Kidney capillary endothelial cell (primary cell): ENCODE measurements at regions not wholly inside any gene's neighbourhood (a gene's known extent, or its start where the extent isn't known, plus 50 kb on each side); places are given as distances from the start of the nearest gene placed in this dataset.

Source experiments
- DNase-seq: peaks from one replicate; pipeline ENCODE4 v3.0.0-alpha.2; 2018; ENCODE audit warnings: low spot score

GRCh38 chr14:71202881-71203280 is 295.6 kb downstream of the PCNX1 start:
- no peak for DNase-seq

DNA sequence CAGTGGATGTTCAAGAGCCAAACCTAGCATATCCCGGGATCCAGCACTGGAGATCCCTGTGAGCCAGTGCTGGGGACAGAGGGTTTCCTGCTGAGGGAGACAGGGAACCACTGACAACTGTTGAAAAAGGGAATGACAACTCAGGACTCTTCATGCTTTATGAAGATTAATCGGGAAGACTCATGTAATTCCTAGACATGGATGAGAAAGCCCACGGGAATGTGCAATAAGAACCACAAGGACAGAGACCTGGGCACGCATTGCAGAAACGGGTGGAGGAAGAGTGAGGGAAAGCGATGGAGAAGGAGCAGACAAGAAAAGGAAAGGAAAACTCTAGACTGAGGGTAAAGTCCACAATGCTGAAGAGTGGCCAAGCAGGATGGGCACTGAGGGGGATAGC is 296.0 kb downstream of the PCNX1 start:
- no peak for DNase-seq

DNA sequence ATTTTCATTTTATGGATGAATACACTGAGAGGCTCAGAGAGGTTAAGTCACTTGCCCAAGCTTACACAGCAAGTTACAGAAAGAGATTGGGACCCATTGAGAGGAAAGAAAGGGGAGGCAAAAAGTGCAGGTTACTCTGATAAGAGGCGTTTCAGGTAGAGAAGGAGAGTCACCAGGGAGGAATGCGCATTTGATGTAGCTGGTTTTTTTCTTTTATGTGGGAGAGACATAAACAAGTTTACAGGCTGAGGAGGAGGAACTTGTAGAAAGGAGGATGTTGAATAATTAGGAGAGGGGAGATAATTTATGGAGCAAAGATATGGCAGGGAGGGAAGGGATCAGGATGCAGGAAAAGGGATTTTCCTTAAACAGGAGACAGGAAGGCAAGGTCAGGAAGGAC is 297.0 kb downstream of the PCNX1 start:
- no peak for DNase-seq

DNA sequence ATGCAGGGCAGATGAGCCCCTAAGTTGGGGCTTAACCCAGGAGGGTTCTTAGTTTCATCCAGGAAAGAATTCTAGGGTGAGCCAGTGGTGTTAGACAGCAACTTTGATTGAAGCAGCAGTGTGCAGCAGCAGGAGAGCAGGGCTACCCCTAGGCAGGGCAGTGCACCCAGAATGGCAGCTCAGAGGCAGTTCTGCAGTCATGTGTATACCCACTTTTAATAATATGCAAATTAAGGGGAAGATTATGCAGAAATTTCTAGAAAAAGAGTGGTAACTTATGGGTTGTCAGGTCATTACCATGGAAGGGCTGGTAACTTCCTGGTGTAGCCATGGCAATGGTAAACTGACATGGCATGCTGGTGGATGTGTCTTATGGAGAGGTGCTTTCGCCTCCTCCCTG is 297.5 kb downstream of the PCNX1 start:
- DNase-seq = no peak

- DNase-seq = no peak
Observed at GRCh38 chr14:71206123-71206522, 298.9 kb downstream of the PCNX1 start.

GRCh38 chr14:71206766-71207371 is 299.6 kb downstream of the PCNX1 start:
- DNase-seq = peak; percentile 35

DNA sequence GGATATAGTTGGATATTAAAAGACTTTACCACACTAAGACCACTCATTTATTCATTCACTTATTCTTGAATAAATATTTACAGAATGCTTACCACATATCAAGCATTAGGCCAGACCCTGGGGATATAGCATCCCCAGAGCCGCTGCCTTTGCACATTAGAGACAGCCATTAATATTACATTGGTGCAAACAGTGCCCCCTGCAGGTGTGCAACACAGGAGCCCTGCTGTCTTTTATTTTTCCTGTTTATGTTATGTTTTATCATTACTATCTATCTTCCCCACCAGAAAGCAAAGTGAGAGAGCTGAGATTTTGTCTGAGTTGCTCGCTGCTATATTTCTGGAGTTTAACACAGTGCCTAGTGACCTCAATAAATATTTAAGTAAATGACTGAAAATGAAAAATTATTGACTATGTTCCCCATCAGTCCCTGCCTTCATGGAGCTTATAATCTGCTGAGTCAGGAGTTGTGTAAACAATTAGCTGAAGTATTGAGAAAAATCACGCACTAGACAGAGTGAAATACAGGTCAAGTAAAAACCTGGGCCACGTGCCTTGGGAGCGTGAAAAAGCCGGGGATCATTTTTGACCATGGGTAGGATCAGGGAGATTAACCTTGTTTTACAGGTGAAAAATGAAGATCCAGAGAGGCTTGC is 301.6 kb downstream of the PCNX1 start:
- DNase-seq = no peak

DNA sequence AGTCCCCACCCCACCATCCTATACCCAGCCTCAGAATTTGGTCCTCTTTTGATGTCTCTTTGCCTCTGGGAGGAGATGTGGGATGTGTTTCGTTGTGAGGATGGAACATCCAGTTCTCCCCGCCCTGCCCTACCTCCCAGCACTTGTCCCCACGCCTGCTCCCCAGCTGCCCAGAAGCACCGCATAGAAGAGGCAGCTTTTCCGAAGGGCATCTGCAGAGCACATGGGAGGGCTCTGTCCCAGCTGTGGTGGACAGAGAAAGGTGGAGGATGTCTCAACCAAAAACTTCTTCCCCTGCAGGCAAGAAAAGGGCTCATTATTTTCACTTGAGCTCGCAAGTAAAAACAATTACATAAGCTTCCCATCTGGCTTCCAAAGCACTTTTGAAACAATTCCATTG is 302.6 kb downstream of the PCNX1 start:
- no peak for DNase-seq

DNA sequence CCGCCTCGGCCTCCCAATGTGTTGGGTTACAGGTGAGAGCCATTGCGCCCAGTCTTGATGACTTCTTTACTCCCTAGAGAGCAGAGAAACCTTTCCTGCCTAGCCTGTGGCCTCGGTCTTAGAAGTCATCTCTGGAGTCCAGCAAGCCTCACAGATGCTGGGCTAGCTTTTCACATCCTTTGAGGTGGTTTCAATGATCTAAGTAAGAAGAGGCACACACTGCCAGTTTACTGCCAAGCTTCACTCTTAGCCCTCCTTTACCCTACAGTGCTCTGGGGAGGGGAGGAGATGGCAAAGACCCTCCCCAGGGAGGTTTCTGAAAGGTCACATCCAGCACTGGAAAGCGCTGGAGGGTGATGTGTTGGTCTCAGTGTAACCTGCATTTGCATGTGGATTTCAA is 304.8 kb downstream of the PCNX1 start:
- DNase-seq = no peak

- DNase-seq = no peak
Observed at GRCh38 chr14:71212683-71213107, 305.4 kb downstream of the PCNX1 start.

DNA sequence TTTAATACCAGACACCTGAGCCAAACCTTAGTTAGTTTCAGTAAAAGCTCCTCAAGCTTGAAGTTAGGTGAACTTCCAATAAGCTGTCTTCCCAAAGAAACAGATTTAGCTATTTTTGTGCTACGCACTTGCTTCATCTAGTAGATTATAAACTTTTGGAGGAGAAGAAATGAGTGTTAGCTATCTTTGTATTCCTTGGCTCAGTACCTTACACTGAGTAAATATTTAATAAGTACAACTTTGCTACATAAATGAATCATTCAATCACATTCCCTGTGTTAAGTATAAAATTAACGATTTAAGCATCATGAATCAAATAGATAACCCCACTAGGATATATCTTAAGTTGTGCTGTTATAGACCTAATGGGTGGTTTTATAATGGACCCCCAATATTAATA is 307.0 kb downstream of the PCNX1 start:
- no peak for DNase-seq

- no peak for DNase-seq
Observed at GRCh38 chr14:71220462-71220861, 313.2 kb downstream of the PCNX1 start.

GRCh38 chr14:71221119-71221518 is 313.9 kb downstream of the PCNX1 start:
- DNase-seq = no peak

- no peak for DNase-seq
Observed at GRCh38 chr14:71225113-71225512, 317.9 kb downstream of the PCNX1 start.

GRCh38 chr14:71228711-71229110 is 321.5 kb downstream of the PCNX1 start:
- DNase-seq = no peak

GRCh38 chr14:71229875-71230274 is 322.6 kb downstream of the PCNX1 start:
- no peak for DNase-seq

DNA sequence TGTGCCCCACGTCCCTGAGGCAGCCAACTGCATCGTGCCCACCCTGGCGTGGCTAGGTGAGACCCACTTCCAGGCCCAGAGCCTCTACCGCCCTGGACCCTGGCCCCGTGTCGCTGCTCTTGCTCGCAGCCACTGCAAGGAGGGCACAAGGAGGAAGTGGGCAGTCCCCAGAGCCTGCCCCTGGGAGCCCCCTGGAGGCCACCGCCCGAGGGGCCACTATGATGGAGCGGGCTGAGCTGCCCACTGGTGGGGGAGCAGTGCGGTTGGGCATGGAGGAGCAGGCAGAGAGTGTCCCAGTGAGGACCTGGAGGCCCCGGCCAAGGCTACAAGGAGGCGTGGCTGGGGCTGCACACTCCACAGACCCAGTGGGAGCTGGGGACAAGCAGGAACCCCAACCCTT is 323.6 kb downstream of the PCNX1 start:
- DNase-seq = no peak

DNA sequence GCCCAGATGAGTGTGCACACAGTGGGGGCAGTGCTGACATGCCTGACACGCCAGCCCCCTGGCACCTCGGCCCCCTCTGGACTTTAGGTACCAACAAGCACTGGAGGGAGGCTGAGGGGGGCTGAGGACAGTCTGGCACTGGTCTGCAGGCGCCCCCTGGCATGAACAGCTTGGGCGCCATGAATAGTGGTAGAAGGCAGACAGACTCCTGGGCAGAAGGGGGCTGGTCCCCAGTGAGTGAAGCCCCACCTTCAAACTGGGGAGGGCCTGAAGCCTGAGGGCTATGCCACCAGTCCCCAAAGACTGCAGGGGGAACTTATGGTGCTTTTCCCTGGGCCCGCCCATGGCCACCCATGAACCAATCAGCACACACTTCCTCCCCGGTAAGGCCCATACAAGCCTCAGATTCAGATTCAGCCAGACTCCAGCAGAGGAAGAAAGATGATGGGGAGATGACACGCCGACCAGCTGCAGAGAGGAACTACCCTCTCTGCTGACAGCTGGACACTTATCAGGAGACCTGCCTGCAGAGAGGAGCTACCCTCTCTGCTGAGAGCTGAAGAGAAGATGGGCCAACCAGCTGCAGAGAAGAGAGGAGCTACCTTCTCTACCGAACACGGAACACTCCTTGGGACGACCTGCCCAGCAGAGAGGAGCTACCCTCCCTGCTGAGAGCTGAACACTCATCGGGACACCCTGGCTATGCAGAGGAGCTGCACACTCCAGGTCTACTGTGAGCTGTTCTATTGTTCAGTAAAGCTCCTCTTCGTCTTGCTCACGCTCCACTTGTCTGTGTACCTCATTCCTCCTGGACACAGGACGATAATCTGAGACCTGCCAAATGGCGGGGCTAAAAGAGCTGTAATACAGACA is 324.5 kb downstream of the PCNX1 start:
- no peak for DNase-seq

GRCh38 chr14:71232506-71232905 is 325.2 kb downstream of the PCNX1 start:
- no peak for DNase-seq

- DNase-seq = no peak
Observed at GRCh38 chr14:71235875-71236274, 328.6 kb downstream of the PCNX1 start.

DNA sequence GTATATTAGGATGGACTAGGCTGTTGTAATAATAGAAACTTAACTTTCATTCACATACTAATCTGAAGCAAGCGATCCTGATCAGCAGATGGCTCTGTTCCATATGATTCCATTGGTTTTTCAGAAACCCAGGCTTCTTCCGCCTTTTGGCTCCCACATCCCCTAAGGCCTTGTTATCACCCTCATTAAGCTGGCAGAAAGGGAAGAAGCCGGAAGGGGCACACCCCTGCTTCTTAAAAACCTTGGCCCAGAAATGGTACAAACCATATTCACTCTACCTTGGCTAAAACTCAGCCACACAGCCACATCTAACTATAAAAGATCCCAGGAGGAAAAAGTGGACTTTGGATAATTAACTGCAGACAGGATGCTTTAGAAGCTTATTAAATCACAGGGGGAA is 329.2 kb downstream of the PCNX1 start:
- no peak for DNase-seq

DNA sequence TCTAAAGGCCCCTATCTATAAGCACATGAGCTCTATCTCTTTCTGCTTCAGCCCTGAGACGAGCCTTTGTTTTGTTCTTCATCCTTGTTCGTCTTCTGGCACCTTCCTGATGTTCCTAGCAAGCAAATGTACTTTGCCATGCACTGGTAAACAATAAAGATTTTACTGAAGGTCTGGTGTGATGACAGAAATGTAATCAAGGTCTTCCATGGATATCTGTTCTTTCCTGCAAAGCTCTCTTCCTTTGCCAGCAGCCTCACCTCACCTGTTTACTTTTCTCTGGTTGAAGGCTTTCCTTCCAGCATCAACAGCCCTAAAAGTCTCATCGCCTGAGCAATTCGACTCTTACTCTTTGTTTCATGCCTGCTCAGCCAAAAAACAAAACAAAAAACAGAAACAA is 330.3 kb downstream of the PCNX1 start:
- DNase-seq = no peak

- DNase-seq = peak; percentile 58
Observed at GRCh38 chr14:71238835-71239234, 331.6 kb downstream of the PCNX1 start.
